Coronary artery (tissue), 2 donors: ENCODE measurements at regions not wholly inside any gene's neighbourhood (a gene's known extent, or its start where the extent isn't known, plus 50 kb on each side); places are given as distances from the start of the nearest gene placed in this dataset.

Experiments used
- DNase-seq: peaks from one replicate; pipeline ENCODE4 v3.0.0-alpha.2; 2017; ENCODE audit warnings: low spot score
- H3K27ac ChIP-seq, 2 donors: fragments of 200-600 bp; sonication (generic); one replicate each; pipeline ENCODE4 v1.5.1; 2016 to 2019
- H3K4me3 ChIP-seq: fragments of 200-600 bp; sonication (generic); 2 replicates; pipeline ENCODE4 v1.5.1; 2016; ENCODE audit warnings: mild to moderate bottlenecking, moderate library complexity
- TF ChIP-seq, protein P1 (sequence below): fragments of 200-600 bp; sonication (generic); IDR thresholded peaks from one replicate; pipeline ENCODE4 v1.5.1; 2019; ENCODE audit warnings: antibody characterized with exemption

DNA sequence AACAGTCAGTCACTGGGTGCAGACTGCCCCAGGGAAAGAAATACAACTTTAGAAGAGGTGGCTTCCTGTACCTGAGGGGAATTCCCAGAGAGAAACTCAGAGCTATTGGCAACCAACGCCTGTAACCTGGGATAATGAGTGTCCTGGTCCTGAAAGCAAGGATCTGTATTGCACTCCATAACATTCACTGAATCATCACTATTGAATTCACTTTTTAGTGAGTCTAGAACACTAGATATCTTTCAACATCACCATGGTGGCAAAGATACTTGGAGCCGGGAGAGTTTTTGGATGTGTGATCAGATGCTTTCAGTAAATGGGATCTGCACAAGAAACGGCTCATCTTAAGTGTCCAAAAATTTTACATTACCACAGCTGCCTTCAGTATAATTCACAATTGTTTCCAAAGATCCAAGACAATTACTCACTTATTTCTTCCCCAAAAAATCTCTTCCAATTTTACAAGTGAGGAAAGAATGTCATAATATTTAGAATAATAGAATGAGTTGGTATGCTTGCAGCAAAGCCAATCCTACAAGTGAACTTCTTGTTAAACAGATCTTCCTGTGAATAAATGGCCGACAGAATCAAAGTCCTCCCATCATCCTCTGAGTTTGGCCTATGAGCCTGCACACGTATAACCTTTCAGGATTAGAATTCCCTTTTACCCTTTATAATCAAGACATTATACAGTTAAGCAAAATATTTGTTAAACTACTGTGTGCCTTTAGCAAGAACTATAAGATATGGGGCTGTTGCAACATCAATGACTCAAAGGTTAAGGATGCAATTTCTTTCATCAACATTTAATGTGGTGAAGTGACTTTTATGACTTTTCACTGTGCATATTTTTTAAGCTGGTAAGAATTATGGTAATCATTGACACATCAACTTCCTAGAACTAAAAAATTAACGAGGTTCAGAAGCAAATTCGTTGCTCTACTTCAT, 243.3 kb upstream of the COL8A1 start:
- DNase-seq, result no peak
- Histone ChIP-seq H3K27ac (no peak overlapping the region), H3K4me3 (no peak overlapping the region)
- TF ChIP-seq, protein P1, sequence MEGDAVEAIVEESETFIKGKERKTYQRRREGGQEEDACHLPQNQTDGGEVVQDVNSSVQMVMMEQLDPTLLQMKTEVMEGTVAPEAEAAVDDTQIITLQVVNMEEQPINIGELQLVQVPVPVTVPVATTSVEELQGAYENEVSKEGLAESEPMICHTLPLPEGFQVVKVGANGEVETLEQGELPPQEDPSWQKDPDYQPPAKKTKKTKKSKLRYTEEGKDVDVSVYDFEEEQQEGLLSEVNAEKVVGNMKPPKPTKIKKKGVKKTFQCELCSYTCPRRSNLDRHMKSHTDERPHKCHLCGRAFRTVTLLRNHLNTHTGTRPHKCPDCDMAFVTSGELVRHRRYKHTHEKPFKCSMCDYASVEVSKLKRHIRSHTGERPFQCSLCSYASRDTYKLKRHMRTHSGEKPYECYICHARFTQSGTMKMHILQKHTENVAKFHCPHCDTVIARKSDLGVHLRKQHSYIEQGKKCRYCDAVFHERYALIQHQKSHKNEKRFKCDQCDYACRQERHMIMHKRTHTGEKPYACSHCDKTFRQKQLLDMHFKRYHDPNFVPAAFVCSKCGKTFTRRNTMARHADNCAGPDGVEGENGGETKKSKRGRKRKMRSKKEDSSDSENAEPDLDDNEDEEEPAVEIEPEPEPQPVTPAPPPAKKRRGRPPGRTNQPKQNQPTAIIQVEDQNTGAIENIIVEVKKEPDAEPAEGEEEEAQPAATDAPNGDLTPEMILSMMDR, result no peak

DNA sequence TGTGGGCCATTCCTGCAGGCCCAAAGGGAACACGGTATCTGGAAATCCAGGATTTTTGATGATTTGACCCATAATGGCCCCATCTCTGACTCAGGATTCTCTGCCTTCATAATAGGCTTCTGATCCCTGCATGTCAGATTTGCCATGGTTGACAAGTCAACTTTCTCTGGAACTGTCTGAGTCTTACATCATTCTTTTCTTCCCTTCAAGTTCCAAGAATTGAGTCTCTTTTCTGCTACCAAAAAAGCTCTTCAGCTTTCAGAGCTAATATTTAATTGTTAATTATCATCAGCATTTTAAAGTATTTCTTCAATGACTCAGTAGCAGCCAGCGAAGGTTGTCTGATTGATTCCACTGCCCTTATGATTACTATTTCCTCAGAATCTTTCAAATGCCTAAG, 244.4 kb upstream of the COL8A1 start:
- TF ChIP-seq, protein P1, result no peak
- no peak for DNase-seq
- Histone ChIP-seq H3K27ac (no peak overlapping the region), H3K4me3 (no peak overlapping the region)

DNA sequence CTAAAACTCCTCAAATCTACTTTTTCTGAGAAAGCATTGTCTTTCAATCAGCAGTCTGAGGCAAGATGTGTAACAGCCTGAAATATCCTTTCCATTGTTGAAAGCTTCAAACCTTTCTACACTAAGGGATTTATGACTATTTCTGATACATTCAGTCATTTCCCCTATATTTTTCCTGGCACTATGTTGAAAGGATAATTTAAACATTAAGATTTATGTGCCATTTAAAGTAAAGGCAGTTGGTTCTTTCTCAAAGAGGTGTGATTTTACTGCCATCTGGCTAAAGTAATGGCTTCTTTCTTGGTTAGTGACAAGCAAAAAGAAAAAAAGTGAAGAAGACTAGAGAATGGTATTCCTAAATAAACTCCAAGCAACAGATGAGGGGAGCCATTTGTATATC, 249.6 kb upstream of the COL8A1 start:
- Histone ChIP-seq H3K4me3 (no peak overlapping the region), H3K27ac (no peak overlapping the region)
- no peak for DNase-seq
- TF ChIP-seq, protein P1, result no peak

DNA sequence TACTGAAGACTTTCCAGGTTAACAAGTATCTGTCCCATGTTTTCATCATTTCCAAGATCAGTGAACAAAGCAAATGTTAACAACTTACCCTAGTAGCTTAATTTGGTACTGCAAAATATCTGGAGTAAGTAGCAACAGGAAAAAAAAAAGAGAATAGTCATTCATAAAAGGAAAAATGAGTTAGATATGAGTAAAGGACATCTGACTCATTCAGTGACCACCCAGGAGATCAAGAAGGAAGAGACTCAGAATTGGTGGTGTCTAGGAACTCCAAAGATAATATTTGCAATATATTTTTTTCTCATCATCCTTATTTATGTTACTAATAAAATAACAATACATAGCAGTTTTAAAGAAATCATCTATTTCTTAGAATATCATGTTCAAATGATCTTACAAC, 253.8 kb upstream of the COL8A1 start:
- TF ChIP-seq, protein P1, result no peak

DNA sequence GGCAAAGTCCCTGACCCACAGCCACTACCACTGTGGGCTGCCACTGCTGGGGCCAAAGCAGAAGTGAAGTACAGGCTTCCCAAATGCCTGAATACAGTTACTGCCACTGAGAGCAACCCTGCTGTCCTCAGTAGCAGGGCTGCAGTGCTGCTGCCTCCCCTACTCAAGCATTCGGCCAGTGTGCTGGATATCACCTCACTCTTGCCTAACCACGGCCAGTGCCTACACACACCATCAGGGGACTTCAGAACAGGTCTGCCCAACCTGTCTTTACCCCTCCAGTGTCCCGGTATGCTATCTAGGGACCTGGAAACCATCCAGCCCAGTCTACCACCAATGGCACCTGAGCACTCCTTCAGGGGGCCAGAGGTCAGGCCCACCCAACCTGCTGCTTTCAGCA, 261.5 kb upstream of the COL8A1 start:
- no peak for DNase-seq

More for the DNA sequence above, 253.8 kb upstream of the COL8A1 start:
- Histone ChIP-seq H3K27ac (no peak overlapping the region), H3K4me3 (no peak overlapping the region)
- DNase-seq, result no peak

DNA sequence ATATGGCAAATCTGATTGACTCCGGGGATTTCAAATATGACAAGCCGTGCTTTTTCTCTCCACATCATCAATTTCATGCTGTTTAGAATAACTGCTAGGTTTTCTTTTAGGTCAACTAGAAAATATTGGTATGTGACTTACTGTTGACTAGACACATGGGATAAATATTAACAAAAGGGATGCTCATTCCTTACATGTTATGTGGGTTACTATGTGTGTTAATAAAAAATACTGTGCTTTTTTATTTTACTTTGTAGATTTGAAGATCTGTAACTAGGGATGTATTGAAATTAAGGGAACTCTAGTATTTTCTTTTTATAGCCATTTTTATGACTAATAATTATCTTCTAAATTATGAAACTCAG, 264.6 kb upstream of the COL8A1 start:
- no peak for DNase-seq
- H3K27ac ChIP-seq, result no peak overlapping the region
- TF ChIP-seq, protein P1, result no peak
- no peak overlapping the region for H3K4me3 ChIP-seq

More for the DNA sequence above, 261.5 kb upstream of the COL8A1 start:
- TF ChIP-seq, protein P1, result no peak
- Histone ChIP-seq H3K4me3 (no peak overlapping the region), H3K27ac (no peak overlapping the region)
